GM23338 (cell line): ENCODE measurements at regions not wholly inside any gene's neighbourhood (a gene's known extent, or its start where the extent isn't known, plus 50 kb on each side); places are given as distances from the start of the nearest gene placed in this dataset.

ENCODE experiments used
- ATAC-seq: fragments of 200-7000 bp; cut with Tn5 transposase; 3 replicates; pipeline ENCODE4 v1.9.1; 2020
- DNase-seq: peaks from one replicate; pipeline ENCODE4 v3.0.0-alpha.2; 2015; ENCODE audit warnings: low spot score
- H2AFZ ChIP-seq: fragments of 200-600 bp; sonication (generic); 2 replicates; pipeline ENCODE4 v1.8.0; 2016; ENCODE audit warnings: antibody characterized with exemption, mild to moderate bottlenecking, moderate library complexity
- H3F3A ChIP-seq: fragments of 200-600 bp; sonication (generic); replicated peaks from 2 replicates; pipeline ENCODE4 v1.8.0; 2017; ENCODE audit warnings: antibody characterized with exemption, mixed run types, low read depth
- H3K27ac ChIP-seq: fragments of 200-600 bp; sonication (generic); 2 replicates; pipeline ENCODE4 v1.6.1; 2016; ENCODE audit warnings: low read depth
- H3K27me3 ChIP-seq: fragments of 200-600 bp; sonication (generic); 2 replicates; pipeline ENCODE4 v1.8.0; 2016; ENCODE audit warnings: mild to moderate bottlenecking, mixed run types, moderate library complexity; ENCODE audit not compliant: insufficient read depth
- H3K36me3 ChIP-seq: fragments of 200-600 bp; sonication (generic); 2 replicates; pipeline ENCODE4 v1.8.0; 2016; ENCODE audit warnings: mild to moderate bottlenecking; ENCODE audit not compliant: insufficient read depth
- H3K4me1 ChIP-seq: fragments of 200-600 bp; sonication (generic); 2 replicates; pipeline ENCODE4 v1.8.0; 2016; ENCODE audit warnings: mild to moderate bottlenecking, moderate library complexity; ENCODE audit not compliant: insufficient read depth
- H3K4me2 ChIP-seq: fragments of 200-600 bp; sonication (generic); 2 replicates; pipeline ENCODE4 v1.7.1; 2017; ENCODE audit warnings: mixed run types
- H3K4me3 ChIP-seq: fragments of 200-600 bp; sonication (generic); 2 replicates; pipeline ENCODE4 v1.6.1; 2016; ENCODE audit warnings: mixed run types
- H3K79me2 ChIP-seq: fragments of 200-600 bp; sonication (generic); replicated peaks from 2 replicates; pipeline ENCODE4 v1.8.0; 2017; ENCODE audit warnings: mild to moderate bottlenecking; ENCODE audit not compliant: insufficient read depth
- H3K9me2 ChIP-seq: fragments of 200-600 bp; sonication (generic); 2 replicates; pipeline ENCODE4 v1.8.0; 2017; ENCODE audit not compliant: insufficient read depth
- H4K20me1 ChIP-seq: fragments of 200-600 bp; sonication (generic); replicated peaks from 2 replicates; pipeline ENCODE4 v1.8.0; 2017; ENCODE audit warnings: mild to moderate bottlenecking; ENCODE audit not compliant: insufficient read depth
- H3K27ac Mint-ChIP-seq: 2 replicates; pipeline ENCODE4 v1.8.0; 2020; ENCODE audit warnings: inconsistent platforms, mild to moderate bottlenecking, moderate library complexity, mixed read lengths
- H3K27me3 Mint-ChIP-seq: 3 replicates; pipeline ENCODE4 v1.8.0; 2022; ENCODE audit warnings: low read depth, mild to moderate bottlenecking, moderate library complexity, mixed read lengths, inconsistent platforms; ENCODE audit not compliant: insufficient read depth, poor library complexity
- H3K36me3 Mint-ChIP-seq: 3 replicates; pipeline ENCODE4 v1.8.0; 2021; ENCODE audit warnings: low read depth, mild to moderate bottlenecking, inconsistent platforms, moderate library complexity, mixed read lengths
- H3K4me1 Mint-ChIP-seq: 3 replicates; pipeline ENCODE4 v1.8.0; 2020; ENCODE audit warnings: mild to moderate bottlenecking, inconsistent platforms, mixed read lengths
- H3K4me3 Mint-ChIP-seq: 3 replicates; pipeline ENCODE4 v1.8.0; 2021; ENCODE audit warnings: moderate library complexity, mild to moderate bottlenecking, inconsistent platforms, mixed read lengths
- H3K9me3 Mint-ChIP-seq: 3 replicates; pipeline ENCODE4 v1.8.0; 2020; ENCODE audit warnings: moderate library complexity, mild to moderate bottlenecking, inconsistent platforms, mixed read lengths
- CREB1 ChIP-seq: fragments of 250-450 bp; sonication (Bioruptor Pico); IDR thresholded peaks from 2 replicates; pipeline ENCODE4 v1.5.0; 2020; ENCODE audit warnings: low read depth, mild to moderate bottlenecking, moderate library complexity
- CTCF ChIP-seq, 2 experiments: fragments of 200-600 bp in 1 of 2; sonication (generic) in 1 of 2; conservative IDR thresholded peaks; 2 replicates each; pipeline versions ENCODE4 v1.5.1 to v1.6.1; 2016 to 2017; ENCODE audit warnings: antibody characterized with exemption in 2 of 2, low read depth in 2 of 2, mild to moderate bottlenecking in 2 of 2, moderate library complexity in 1 of 2
- ETS1 ChIP-seq: IDR thresholded peaks from 2 replicates; pipeline ENCODE4 v1.6.1; 2016; ENCODE audit warnings: antibody characterized with exemption
- EZH2 ChIP-seq: fragments of 200-600 bp; sonication (generic); IDR thresholded peaks from one replicate; pipeline ENCODE4 v1.8.0; 2017; ENCODE audit warnings: antibody characterized with exemption, mild to moderate bottlenecking, low read depth; ENCODE audit not compliant: unreplicated experiment
- EZH2phosphoT487 ChIP-seq: fragments of 200-600 bp; sonication (generic); IDR thresholded peaks from one replicate; pipeline ENCODE4 v1.8.1; 2018; ENCODE audit warnings: antibody characterized with exemption; ENCODE audit not compliant: unreplicated experiment
- JUNB ChIP-seq: IDR thresholded peaks from one replicate; pipeline ENCODE4 v1.6.1; 2016; ENCODE audit warnings: antibody characterized with exemption; ENCODE audit not compliant: unreplicated experiment
- NANOG ChIP-seq: IDR thresholded peaks from 2 replicates; pipeline ENCODE4 v1.6.1; 2016; ENCODE audit warnings: antibody characterized with exemption, borderline replicate concordance
- POLR2AphosphoS5 ChIP-seq: IDR thresholded peaks from 2 replicates; pipeline ENCODE4 v1.6.1; 2016; ENCODE audit warnings: antibody characterized with exemption, low read depth
- REST ChIP-seq: IDR thresholded peaks from one replicate; pipeline ENCODE4 v1.6.1; 2018; ENCODE audit warnings: antibody characterized with exemption; ENCODE audit not compliant: unreplicated experiment
- STAT1 ChIP-seq: IDR thresholded peaks from one replicate; pipeline ENCODE4 v1.6.1; 2016; ENCODE audit warnings: antibody characterized with exemption; ENCODE audit not compliant: unreplicated experiment
- ZNF114 ChIP-seq: fragments of 250-450 bp; sonication (Bioruptor Pico); IDR thresholded peaks from 2 replicates; pipeline ENCODE4 v1.5.0; 2020; ENCODE audit warnings: mild to moderate bottlenecking, moderate library complexity
- ZNF331 ChIP-seq: fragments of 250-450 bp; sonication (Bioruptor Pico); IDR thresholded peaks from 2 replicates; pipeline ENCODE4 v1.5.0; 2020; ENCODE audit warnings: low read depth, mild to moderate bottlenecking, moderate library complexity
- ZNF462 ChIP-seq: fragments of 250-450 bp; sonication (Bioruptor Pico); IDR thresholded peaks from 2 replicates; pipeline ENCODE4 v1.5.0; 2020; ENCODE audit warnings: mild to moderate bottlenecking, moderate library complexity

- Mint-ChIP-seq H3K36me3 (no peaks in the 10 kb centered on the region), H3K27ac (no peak overlapping the region), H3K9me3 (no peaks in the 10 kb centered on the region), H3K27me3 (peaks cover 2% of the 10 kb centered on the region), H3K4me3 (no peak overlapping the region), H3K4me1 (peaks cover 2% of the 10 kb centered on the region; the same call in 2 of the 3 replicates)
- no peak overlapping the region for H3K4me2 ChIP-seq
- no peak overlapping the region for H2AFZ ChIP-seq
- no peaks in the 10 kb centered on the region for H3F3A ChIP-seq
- H3K27me3 ChIP-seq = no peaks in the 10 kb centered on the region
- H3K9me2 ChIP-seq = no peaks in the 10 kb centered on the region
- TF ChIP-seq REST (no peak), CREB1 (CRISPR knock-in tag) (no peak), EZH2phosphoT487 (no peak), ZNF462 (CRISPR knock-in tag) (no peak), EZH2 (no peak), ZNF331 (CRISPR knock-in tag) (no peak), NANOG (no peak), STAT1 (no peak), POLR2AphosphoS5 (no peak), CTCF (conservative IDR thresholded peaks at IDR 0.05; ENCODE audit: low read depth in 2 of 2) (no peak), ZNF114 (no peak), JUNB (no peak), ETS1 (no peak)
- DNase-seq (no peak), ATAC-seq (no peak)
- H3K79me2 ChIP-seq = no peaks in the 10 kb centered on the region
- no peak overlapping the region for H3K4me3 ChIP-seq
- H3K4me1 ChIP-seq = no peaks in the 10 kb centered on the region
- H3K27ac ChIP-seq = no peak overlapping the region
- H3K36me3 ChIP-seq = no peaks in the 10 kb centered on the region
- H4K20me1 ChIP-seq = no peaks in the 10 kb centered on the region
These were observed 90.5 kb upstream of the EGFL6 start for GRCh38 chrX:13478740-13479451.
